ENCODE measurements at regions not wholly inside any gene's neighbourhood (a gene's known extent, or its start where the extent isn't known, plus 50 kb on each side); places are given as distances from the start of the nearest gene placed in this dataset.

DNA sequence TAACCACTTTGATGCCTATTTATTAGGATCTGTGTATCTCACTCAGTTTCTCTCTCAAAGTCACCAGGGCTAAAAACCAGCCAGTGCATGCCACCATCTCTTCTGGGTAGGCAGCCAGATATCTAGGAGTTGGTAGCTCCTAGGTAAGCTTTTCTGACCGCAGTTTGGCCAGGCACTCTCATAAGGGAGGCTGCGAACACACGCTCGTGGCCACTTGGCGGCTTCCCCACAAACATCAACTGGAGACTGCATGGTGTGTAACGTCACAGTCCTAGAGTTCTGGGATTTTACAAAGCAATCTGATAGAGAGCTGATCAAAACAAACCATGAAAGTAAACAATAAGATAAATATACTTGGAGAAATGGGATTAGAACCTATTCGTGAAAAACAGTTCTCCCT is 424.3 kb upstream of the ACVR2A start:
- TF ChIP-seq, protein P1, sequence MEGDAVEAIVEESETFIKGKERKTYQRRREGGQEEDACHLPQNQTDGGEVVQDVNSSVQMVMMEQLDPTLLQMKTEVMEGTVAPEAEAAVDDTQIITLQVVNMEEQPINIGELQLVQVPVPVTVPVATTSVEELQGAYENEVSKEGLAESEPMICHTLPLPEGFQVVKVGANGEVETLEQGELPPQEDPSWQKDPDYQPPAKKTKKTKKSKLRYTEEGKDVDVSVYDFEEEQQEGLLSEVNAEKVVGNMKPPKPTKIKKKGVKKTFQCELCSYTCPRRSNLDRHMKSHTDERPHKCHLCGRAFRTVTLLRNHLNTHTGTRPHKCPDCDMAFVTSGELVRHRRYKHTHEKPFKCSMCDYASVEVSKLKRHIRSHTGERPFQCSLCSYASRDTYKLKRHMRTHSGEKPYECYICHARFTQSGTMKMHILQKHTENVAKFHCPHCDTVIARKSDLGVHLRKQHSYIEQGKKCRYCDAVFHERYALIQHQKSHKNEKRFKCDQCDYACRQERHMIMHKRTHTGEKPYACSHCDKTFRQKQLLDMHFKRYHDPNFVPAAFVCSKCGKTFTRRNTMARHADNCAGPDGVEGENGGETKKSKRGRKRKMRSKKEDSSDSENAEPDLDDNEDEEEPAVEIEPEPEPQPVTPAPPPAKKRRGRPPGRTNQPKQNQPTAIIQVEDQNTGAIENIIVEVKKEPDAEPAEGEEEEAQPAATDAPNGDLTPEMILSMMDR (IDR thresholded peaks at IDR 0.05): no peak
- no peak for TF ChIP-seq POLR2A (IDR thresholded peaks at IDR 0.05)
- TF ChIP-seq POLR2AphosphoS5 (IDR thresholded peaks at IDR 0.05): no peak
